ENCODE measurements at regions not wholly inside any gene's neighbourhood (a gene's known extent, or its start where the extent isn't known, plus 50 kb on each side); places are given as distances from the start of the nearest gene placed in this dataset.

- no peak for TF ChIP-seq ZNF532 (CRISPR knock-in tag; IDR thresholded peaks at IDR 0.05; ENCODE audit: borderline replicate concordance)
These were observed 214.2 kb upstream of the ZNF462 start (continued) for GRCh38 chr9:106648799-106649198.

GRCh38 chr9:106649664-106650063, 213.3 kb upstream of the ZNF462 start:
- no peak for ATAC-seq
- Mint-ChIP-seq H3K4me1 (no peaks in the 10 kb centered on the region), H3K27me3 (ENCODE audit: low read depth) (no peaks in the 10 kb centered on the region), H3K36me3 (peaks cover 7% of the 10 kb centered on the region; the same call in 1 of the 2 replicates), H3K27ac (no peak overlapping the region), H3K4me3 (no peak overlapping the region), H3K9me3 (peaks cover 3% of the 10 kb centered on the region; the same call in 1 of the 2 replicates)
- no peak for DNase-seq (ENCODE audit: low spot score)
- ChIA-PET CTCF (no interaction called here), POLR2A (interaction anchor here (0.6 kb wide), 1 partner anchor 606 kb away, joined by 5 read pairs; no protein-coding TSS in a partner anchor)
- TF ChIP-seq ZNF512 (CRISPR knock-in tag; IDR thresholded peaks at IDR 0.05; ENCODE audit: borderline replicate concordance) (no peak), GTF2I (CRISPR knock-in tag; conservative IDR thresholded peaks at IDR 0.05) (no peak), NR2C2 (CRISPR knock-in tag; IDR thresholded peaks at IDR 0.05) (no peak), E2F1 (CRISPR knock-in tag; IDR thresholded peaks at IDR 0.05) (no peak), ATF3 (CRISPR knock-in tag; conservative IDR thresholded peaks at IDR 0.05) (no peak), EMX1 (CRISPR knock-in tag; IDR thresholded peaks at IDR 0.05) (no peak), NR3C1 (CRISPR knock-in tag; conservative IDR thresholded peaks at IDR 0.05; ENCODE audit: low read depth) (no peak), ZNF423 (CRISPR knock-in tag; IDR thresholded peaks at IDR 0.05) (no peak), ATF6 (CRISPR knock-in tag; IDR thresholded peaks at IDR 0.05) (no peak), NR1H2 (CRISPR knock-in tag; IDR thresholded peaks at IDR 0.05) (no peak), FOXP4 (CRISPR knock-in tag; IDR thresholded peaks at IDR 0.05) (no peak), CTCF (IDR thresholded peaks at IDR 0.05) (no peak), ETV6 (CRISPR knock-in tag; IDR thresholded peaks at IDR 0.05) (no peak), SOX15 (CRISPR knock-in tag; IDR thresholded peaks at IDR 0.05) (no peak), MLX (CRISPR knock-in tag; IDR thresholded peaks at IDR 0.05) (no peak), ZMAT4 (CRISPR knock-in tag; IDR thresholded peaks at IDR 0.05) (no peak), FOXP1 (CRISPR knock-in tag; IDR thresholded peaks at IDR 0.05; ENCODE audit: borderline replicate concordance) (no peak), ZNF219 (CRISPR knock-in tag; IDR thresholded peaks at IDR 0.05; ENCODE audit: borderline replicate concordance) (no peak)

Data from WTC11 (cell line).